ENCODE measurements at regions not wholly inside any gene's neighbourhood (a gene's known extent, or its start where the extent isn't known, plus 50 kb on each side); places are given as distances from the start of the nearest gene placed in this dataset.

- H3K27ac ChIP-seq (ENCODE audit: insufficient read depth, low read length): no peak overlapping the region
- H3K9ac ChIP-seq (ENCODE audit: insufficient read depth, low read length): no peak overlapping the region
- no peaks in the 10 kb centered on the region for H3K36me3 ChIP-seq (ENCODE audit: control insufficient read depth, insufficient read depth, low read length)
- no peaks in the 10 kb centered on the region for H3K27me3 ChIP-seq (ENCODE audit: control insufficient read depth, insufficient read depth, low read length)
- DNase-seq (ENCODE audit: low read depth in 2 of 2): no peak
- H3K79me2 ChIP-seq (ENCODE audit: control insufficient read depth, insufficient read depth, low read length): no peaks in the 10 kb centered on the region
- H3K9me3 ChIP-seq (ENCODE audit: control insufficient read depth, insufficient read depth, low read depth, low read length): no peaks in the 10 kb centered on the region
- H3K4me2 ChIP-seq (ENCODE audit: extremely low read depth, insufficient read depth, low read length): no peak overlapping the region
- H3K4me1 ChIP-seq (ENCODE audit: control insufficient read depth, extremely low read depth, insufficient read depth, low read length): no peaks in the 10 kb centered on the region
- TF ChIP-seq CTCF (conservative IDR thresholded peaks at IDR 0.05 in 1 of 2, IDR thresholded peaks at IDR 0.05 in 1 of 2; ENCODE audit: low read depth in 1 of 2, low read length in 2 of 2): no peak
- no peak for TF ChIP-seq EZH2 (IDR thresholded peaks at IDR 0.05; ENCODE audit: low read length, missing control alignments)
- H3K4me3 ChIP-seq (replicated peaks in 1 of 4; ENCODE audit: control extremely low read depth in 1 of 4, insufficient read depth in 1 of 4, low read depth in 3 of 4, low read length in 4 of 4): no peak overlapping the region
- H2AFZ ChIP-seq (ENCODE audit: low read length): no peak overlapping the region
- H4K20me1 ChIP-seq (ENCODE audit: control insufficient read depth, extremely low read depth, insufficient read depth, low read length): no peaks in the 10 kb centered on the region
Measured at GRCh38 chr5:133825631-133826289, 142.7 kb downstream of the C5orf15 start.

- TF ChIP-seq CTCF (conservative IDR thresholded peaks at IDR 0.05 in 1 of 2, IDR thresholded peaks at IDR 0.05 in 1 of 2; ENCODE audit: low read depth in 1 of 2, low read length in 2 of 2) (no peak), EZH2 (IDR thresholded peaks at IDR 0.05; ENCODE audit: low read length, missing control alignments) (no peak)
- H3K9ac ChIP-seq (ENCODE audit: insufficient read depth, low read length): no peak overlapping the region
- H2AFZ ChIP-seq (ENCODE audit: low read length): no peak overlapping the region
- H3K4me1 ChIP-seq (ENCODE audit: control insufficient read depth, extremely low read depth, insufficient read depth, low read length): no peaks in the 10 kb centered on the region
- no peaks in the 10 kb centered on the region for H3K27me3 ChIP-seq (ENCODE audit: control insufficient read depth, insufficient read depth, low read length)
- no peaks in the 10 kb centered on the region for H3K9me3 ChIP-seq (ENCODE audit: control insufficient read depth, insufficient read depth, low read depth, low read length)
- no peaks in the 10 kb centered on the region for H4K20me1 ChIP-seq (ENCODE audit: control insufficient read depth, extremely low read depth, insufficient read depth, low read length)
- no peak overlapping the region for H3K4me3 ChIP-seq (replicated peaks in 1 of 4; ENCODE audit: control extremely low read depth in 1 of 4, insufficient read depth in 1 of 4, low read depth in 3 of 4, low read length in 4 of 4)
- H3K27ac ChIP-seq (ENCODE audit: insufficient read depth, low read length): no peak overlapping the region
- no peak overlapping the region for H3K4me2 ChIP-seq (ENCODE audit: extremely low read depth, insufficient read depth, low read length)
- no peak for DNase-seq (ENCODE audit: low read depth in 2 of 2)
- no peaks in the 10 kb centered on the region for H3K79me2 ChIP-seq (ENCODE audit: control insufficient read depth, insufficient read depth, low read length)
- H3K36me3 ChIP-seq (ENCODE audit: control insufficient read depth, insufficient read depth, low read length): no peaks in the 10 kb centered on the region
Measured at GRCh38 chr5:133824661-133825254, 143.7 kb downstream of the C5orf15 start.

GRCh38 chr5:133821889-133822288, 146.5 kb downstream of the C5orf15 start:
- Histone ChIP-seq H4K20me1 (ENCODE audit: control insufficient read depth, extremely low read depth, insufficient read depth, low read length) (no peaks in the 10 kb centered on the region), H2AFZ (ENCODE audit: low read length) (no peak overlapping the region), H3K36me3 (ENCODE audit: control insufficient read depth, insufficient read depth, low read length) (no peaks in the 10 kb centered on the region), H3K4me2 (ENCODE audit: extremely low read depth, insufficient read depth, low read length) (no peak overlapping the region), H3K27me3 (ENCODE audit: control insufficient read depth, insufficient read depth, low read length) (no peaks in the 10 kb centered on the region), H3K4me3 (replicated peaks in 1 of 4; ENCODE audit: control extremely low read depth in 1 of 4, insufficient read depth in 1 of 4, low read depth in 3 of 4, low read length in 4 of 4) (no peak overlapping the region), H3K4me1 (ENCODE audit: control insufficient read depth, extremely low read depth, insufficient read depth, low read length) (no peaks in the 10 kb centered on the region), H3K9me3 (ENCODE audit: control insufficient read depth, insufficient read depth, low read depth, low read length) (no peaks in the 10 kb centered on the region), H3K9ac (ENCODE audit: insufficient read depth, low read length) (no peak overlapping the region), H3K79me2 (ENCODE audit: control insufficient read depth, insufficient read depth, low read length) (no peaks in the 10 kb centered on the region), H3K27ac (ENCODE audit: insufficient read depth, low read length) (no peak overlapping the region)
- no peak for DNase-seq (ENCODE audit: low read depth in 2 of 2)
- TF ChIP-seq EZH2 (IDR thresholded peaks at IDR 0.05; ENCODE audit: low read length, missing control alignments): no peak
- no peak for TF ChIP-seq CTCF (conservative IDR thresholded peaks at IDR 0.05 in 1 of 2, IDR thresholded peaks at IDR 0.05 in 1 of 2; ENCODE audit: low read depth in 1 of 2, low read length in 2 of 2)

All from fibroblast of lung (primary cell).